Astrocyte of the hippocampus (primary cell): ENCODE measurements at regions not wholly inside any gene's neighbourhood (a gene's known extent, or its start where the extent isn't known, plus 50 kb on each side); places are given as distances from the start of the nearest gene placed in this dataset.
A peak's percentile ranks its signal among the peaks of the same experiment; 100 is the strongest.
"Not testable (repeated sequence)": the region's sequence is repeated elsewhere in the genome, so short reads cannot be mapped to it uniquely, and the experiment has no call there.

Experiments used
- DNase-seq: peaks from one replicate; pipeline ENCODE4 v3.0.0; 2011; ENCODE audit warnings: low read depth, low spot score

DNA sequence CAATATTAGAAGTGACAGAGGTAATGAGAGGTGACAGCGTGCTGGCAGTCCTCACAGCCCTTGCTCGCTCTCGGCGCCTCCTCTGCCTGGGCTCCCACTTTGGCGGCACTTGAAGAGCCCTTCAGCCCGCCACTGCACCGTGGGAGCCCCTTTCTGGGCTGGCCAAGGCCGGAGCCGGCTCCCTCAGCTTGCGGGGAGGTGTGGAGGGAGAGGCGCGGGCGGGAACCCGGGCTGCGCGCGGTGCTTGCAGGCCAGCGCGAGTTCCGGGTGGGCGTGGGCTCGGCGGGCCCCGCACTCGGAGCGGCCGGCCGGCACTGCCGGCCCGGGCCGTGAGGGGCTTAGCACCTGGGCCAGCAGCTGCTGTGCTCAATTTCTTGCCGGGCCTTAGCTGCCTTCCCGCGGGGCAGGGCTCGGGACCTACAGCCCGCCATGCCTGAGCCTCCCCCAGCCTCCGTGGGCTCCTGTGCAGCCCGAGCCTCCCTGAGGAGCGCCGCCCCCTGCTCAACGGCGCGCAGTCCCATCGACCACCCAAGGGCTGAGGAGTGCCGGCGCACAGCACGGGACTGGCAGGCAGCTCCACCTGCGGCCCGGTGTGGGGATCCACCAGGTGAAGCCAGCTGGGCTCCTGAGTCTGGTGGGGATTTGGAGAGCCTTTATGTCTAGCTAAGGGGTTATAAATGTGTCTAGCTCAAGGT, 426.5 kb upstream of the RGS18 start:
- DNase-seq = not testable (repeated sequence)

DNA sequence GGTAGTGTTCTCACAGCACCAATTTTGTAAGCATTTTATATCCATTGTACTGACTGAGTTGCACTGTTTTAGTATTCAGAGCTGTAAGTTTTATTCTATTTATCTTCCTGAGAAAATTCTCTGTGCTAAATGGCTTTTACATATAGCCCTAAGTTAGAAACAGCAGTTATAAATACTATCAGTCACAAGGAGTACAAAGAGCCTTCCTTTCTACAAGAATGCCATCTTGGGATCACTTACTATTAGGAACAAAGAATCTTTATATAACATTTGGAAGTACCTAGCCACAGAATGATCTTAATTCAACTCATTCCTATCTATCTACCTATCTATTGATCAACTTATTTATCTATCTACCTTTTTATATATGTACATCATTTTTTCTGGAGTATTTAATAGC, 423.9 kb upstream of the RGS18 start:
- no peak for DNase-seq

DNA sequence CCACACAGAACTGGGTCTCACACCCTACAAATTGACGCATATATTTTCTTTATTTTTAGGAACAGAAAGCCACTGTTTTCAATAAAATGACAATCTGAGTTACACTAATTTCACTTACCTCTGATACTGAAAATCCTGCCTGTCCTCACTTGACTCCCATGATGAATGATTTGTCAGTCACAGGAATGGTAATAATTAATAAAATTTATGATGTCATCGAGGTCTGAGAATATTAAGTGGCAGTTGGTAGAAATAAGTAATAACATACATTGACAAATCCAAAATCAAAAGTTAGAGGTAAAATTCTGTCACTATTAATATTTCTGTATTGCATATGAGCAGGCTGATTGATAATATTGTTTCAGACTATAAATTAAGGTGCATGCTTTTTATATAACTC, 418.7 kb upstream of the RGS18 start:
- no peak for DNase-seq

DNA sequence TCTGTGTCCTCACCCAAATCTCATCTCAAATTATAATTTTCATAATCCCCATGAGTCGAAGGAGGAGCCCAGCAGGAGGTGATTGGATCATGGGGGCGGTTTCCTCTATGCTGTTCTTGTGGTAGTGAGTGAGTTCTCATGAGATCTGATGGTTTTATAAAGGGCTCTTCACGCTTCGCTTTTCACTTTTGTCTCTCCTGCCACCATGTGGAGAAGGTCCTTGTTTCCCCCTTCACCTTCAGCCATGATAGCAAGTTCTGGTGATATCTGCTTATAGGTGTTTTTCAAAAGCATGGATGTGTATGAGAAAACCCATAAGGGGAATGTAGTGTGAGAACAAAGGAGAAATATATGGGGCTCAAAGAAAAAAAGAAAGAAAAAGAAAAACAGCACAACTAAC, 405.9 kb upstream of the RGS18 start:
- no peak for DNase-seq

DNA sequence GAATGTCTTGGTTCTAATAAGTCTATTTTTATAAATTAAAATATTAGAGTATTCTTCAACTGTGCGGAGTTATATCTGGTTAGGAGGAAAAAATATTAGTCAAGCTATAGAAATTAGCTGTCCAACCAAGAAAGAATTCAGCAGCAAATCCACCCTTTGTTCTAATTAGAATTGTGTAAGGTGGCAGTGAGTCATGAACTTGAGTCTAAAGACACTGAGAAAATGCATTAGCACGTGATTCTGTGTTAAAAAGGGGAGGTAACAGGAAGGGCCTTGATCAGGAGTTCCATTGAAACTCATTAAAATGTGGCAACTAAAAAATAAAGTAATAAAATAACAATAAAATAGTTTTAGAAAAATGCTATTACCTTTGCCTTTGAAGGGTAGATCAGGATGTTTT, 398.2 kb upstream of the RGS18 start:
- DNase-seq = no peak

DNA sequence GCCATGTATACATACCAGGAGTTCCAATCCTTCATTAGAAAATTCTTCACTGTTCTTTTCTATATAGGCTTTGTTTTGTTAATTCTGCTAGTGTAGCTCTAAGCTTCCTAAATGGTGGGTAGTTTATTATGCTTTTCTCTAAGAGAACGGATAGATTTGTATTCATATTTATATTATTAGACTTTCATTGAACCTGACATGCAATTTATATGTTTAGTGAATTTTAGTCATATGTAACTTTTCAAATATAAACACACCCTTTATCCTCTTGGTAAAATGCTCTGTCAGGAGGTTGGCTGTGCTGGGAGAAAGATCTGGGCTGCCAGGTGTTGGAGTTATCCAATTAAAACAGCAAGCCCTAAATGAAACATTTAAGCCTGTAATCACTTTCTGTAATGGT, 369.7 kb upstream of the RGS18 start:
- no peak for DNase-seq

DNA sequence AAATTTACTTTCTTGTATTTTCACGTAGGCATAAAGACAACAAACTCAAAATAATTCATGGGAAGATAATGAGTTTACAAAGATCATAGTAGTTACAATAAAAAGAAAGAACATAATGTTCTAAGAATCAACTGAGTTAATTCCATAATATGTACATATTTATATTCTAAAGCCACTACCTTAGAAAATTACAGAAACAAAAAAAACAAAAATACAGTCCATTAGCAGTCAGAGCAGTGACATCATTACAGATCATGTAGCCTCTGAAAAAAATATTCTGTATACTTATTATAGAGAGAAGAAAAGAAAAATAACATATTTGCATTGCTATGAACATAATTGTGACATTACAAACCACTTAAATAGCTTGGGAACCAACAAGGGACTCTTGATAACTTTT, 360.1 kb upstream of the RGS18 start:
- DNase-seq = no peak

DNA sequence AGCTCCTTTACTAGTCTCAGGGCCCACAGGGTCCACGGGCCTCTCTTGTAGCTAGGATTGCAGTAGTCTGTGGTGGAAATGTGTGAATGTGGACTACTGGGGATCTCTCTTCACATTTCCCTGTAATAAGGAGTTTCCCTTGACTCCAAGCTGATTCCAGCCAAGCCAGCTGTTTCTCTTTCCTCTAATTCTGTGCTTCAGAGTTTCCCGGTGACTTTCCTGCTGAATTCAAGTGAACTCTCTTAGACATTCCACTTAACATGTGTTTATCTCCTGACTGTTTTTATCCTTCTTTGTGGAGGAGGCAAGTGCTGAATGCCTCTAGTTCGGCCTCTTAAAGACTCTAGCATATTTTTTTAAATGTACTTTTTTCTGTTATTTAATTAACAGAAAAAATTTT, 354.0 kb upstream of the RGS18 start:
- no peak for DNase-seq

DNA sequence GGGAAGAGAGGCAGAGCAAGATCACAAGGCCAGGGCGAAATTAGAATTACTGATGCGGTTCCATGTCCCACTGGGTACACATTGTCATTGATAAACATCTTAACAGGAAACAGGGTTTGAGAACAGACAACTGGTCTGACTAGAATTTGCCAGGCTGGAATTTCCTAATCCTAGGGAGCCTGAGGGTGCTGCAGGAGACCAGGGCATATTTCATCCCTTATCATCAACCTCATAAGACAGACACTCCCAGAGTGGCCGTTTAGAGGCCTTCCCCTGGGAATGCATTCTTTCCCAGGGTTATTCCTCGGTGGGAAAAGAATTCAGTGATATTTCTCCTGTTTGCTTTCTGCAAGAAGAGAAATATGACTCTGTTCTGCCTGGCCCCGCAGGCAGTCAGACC, 344.7 kb upstream of the RGS18 start:
- not testable (repeated sequence) for DNase-seq

DNA sequence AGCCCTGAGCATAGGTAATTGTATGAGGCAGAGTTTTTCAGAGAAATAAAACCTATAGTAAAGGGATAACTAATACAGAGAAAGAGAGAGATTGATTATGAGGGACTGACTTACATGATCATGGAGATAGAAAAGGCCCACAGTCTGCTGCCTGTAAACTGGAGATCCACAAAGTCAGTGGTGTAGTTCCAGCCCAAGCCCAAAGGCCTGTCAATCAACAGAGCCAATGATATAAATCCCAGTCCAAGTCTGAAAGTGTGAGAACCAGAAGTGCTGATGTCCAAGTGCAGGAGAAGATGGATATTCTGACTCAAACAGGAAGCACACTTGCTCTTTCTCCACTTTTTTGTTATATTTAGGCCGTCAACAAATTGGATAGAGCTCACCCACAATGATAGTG, 340.1 kb upstream of the RGS18 start:
- DNase-seq = no peak

DNA sequence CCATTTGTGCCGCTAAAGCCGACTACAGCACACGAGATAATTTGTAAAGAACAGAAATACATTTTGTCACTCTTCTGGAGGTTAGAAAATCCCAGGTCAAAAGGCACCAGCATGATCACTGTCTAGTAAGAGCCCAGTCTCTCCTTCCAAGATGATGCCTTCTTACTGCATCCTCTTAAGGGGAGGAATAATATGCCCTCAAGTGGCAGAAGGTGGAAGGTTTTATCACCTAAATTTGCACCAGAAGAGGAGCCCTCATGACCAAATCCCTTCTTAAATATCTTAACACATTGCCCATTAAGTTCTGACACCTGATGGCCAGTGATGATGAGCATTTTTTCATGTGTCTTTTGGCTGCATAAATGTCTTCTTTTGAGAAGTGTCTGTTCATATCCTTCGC, 326.7 kb upstream of the RGS18 start:
- peak; percentile 4 for DNase-seq

DNA sequence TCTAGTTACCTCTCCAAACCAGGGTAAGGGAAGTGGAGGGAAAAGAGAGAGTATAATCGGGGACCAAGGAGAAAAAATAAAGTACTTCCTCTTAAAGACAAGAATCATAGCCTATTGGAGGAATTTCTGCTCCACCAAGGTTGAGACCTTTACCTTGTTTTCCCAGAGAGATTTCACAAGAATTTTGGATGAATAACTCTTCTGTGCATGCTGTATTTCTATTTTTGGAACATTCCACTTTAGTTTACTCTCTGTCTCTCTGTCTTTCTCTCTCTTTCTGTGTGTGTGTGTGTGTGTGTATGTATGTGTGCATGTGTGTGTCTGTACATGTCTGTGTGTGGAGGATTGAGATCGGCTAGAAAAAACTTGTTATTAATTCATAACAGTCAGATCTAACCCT, 318.4 kb upstream of the RGS18 start:
- peak; percentile 5 for DNase-seq

DNA sequence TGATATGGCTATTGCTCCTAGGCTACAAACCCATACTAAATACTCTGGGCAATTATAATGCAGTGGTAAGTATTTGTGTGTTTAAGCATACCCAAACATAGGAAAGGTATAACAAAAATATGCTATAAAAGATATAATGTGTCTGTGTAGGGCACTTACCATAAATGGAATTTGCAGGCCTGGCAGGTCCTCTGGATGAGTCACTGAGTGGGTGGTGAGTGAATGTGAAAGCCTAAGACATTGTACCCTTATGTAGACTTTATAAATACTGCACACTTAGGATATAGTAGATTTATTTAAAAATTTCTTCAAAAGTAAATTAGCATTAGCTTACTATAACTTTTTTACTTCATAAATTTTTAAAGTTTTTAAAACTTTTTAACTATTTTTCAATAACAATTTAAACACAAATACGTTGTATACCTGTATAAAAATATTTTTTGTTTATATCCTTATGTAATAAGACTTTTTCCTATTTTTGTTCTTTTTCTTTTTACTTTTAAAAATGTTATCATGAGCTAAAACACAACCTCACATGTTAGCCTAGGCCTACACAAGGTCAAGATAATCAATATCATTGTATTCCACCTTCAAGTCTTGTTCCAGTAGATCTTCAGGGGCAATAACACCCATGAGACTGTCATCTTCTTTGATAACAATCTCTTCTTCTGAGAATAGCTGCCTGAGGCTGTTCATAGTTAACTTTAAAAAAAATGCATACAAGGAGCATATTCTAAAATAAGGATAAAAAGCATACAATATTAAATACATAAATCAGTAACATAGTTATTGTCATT, 306.3 kb upstream of the RGS18 start:
- DNase-seq = peak; percentile 50

DNA sequence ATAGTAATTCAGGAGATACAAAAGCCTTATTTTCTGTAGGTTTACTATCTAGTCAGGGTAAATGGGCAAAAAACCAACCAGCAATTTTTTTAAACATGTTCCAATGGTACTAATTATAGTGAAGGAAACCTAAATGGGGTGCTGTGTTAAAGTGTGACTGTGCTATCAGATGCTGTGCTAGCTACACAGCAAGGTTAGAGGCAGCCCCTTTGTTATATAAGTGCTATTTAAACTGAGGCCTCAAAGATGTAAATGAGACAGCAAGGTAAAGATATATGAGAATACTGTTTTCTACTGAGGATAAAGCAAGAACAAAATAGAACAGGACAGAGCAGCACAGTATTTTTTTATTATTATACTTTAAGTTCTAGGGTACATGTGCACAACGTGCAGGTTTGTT, 305.4 kb upstream of the RGS18 start:
- DNase-seq = no peak

DNA sequence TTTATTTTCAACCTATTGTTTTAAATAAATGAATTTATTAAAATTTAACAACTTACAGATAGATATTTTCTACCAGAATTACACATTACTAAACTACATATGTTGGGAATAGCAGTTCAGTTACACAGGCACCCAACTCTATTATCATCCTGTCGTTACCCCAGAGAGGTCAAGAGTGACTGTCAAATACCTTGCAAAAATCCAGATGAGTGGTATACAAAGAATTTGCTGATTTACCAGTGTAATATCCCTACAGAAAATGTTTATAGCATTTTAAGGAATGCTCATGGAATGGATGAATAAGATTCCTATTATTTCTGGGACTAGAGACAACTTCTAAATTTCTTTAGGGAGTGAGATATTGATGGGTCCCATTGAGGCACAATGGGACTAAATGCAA, 300.7 kb upstream of the RGS18 start:
- DNase-seq = no peak

DNA sequence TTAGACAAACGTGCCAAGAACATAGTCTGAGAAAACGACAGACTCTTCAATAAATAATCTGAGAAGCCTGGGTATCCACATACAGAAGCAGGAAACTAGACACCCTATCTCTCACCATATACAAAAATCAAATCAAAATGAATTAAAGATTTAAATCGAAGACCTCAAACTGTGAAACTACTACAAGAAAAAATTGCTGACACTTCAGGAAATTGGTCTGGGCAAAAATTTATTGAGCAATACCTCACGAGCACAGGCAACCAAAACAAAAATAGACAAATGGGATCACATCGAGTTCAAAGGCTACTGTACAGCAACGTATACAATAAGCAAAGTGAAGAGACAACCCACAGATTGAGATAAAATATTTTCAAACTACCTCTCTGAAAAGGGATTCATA, 292.8 kb upstream of the RGS18 start:
- DNase-seq = no peak

DNA sequence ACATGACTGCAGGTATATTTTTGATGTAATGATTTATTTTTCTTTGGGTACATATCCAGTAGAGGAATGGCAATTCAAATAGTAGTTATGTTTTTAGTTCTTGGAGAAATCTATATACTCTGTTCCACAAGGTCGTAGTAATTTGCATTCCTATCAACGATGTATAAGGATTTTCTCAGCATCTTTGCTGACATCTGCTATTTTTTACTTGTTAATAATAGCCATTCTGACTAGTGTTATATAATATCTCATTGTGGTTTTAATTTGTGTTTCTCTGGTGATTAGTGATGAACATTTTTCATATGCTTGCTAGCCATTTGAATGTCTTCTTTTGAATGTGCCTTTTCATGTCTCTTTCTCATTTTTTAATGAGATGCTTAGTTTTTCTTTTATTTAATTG, 292.1 kb upstream of the RGS18 start:
- DNase-seq = no peak

DNA sequence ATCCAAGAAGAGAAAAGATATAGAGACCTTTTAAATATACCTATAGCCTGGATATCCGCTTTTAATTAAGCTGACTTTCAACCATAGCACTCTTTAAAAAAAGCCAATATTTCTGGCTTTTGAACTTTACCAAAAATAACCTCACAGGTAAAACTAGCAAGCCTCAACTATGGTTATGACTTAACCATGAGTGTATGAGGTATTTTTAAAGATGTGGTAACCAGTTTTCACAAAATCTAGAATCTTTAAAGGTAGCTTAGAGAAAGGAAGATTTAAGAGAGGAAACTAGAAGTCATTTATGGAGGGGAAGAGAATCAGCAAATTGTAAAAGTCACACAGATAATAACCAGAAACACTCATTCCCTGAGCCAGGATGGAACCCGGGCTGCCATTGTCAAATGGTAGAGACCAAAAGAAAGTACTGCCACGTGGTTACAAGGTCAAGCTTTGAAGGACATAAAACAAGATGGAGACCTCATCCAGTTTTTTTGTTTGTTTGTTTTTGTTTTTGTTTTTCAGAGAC, 288.4 kb upstream of the RGS18 start:
- DNase-seq = no peak

DNA sequence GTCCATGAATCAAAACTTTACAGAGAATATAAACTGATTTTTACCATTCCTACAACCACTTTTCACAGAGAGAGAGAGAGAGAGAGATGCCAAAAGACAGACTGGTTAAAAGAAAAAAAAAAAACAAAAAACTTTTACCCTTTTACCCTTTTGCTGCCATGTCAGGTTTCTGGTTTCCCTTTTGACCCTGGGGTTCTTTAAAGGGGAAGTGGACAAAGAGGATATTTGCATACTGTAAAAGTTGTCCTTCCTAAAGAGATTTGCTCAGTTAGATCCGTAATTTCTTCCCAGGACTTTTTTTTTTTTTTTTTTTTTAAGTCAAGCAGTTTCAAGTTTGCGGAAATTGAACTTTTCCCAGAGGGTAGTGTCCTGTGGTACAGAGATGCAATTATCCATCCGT, 287.8 kb upstream of the RGS18 start:
- no peak for DNase-seq

DNA sequence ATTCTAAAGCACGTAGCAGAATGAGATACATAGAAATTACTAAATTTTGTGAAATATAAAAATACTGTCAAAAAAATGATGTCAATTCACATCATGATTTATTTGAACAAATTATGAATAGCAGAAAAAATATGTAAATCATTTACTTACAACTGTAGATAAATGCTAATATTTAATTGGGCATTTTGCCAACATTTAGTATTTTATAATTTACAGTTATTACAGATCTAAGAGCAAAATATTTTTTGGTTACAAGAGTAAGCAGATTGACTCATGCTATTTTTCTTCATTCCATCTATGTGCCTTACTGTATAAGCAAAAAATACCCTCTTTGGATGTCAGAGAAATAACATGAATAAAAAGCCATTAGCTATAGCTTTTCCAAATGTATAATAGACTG, 282.3 kb upstream of the RGS18 start:
- DNase-seq = no peak

DNA sequence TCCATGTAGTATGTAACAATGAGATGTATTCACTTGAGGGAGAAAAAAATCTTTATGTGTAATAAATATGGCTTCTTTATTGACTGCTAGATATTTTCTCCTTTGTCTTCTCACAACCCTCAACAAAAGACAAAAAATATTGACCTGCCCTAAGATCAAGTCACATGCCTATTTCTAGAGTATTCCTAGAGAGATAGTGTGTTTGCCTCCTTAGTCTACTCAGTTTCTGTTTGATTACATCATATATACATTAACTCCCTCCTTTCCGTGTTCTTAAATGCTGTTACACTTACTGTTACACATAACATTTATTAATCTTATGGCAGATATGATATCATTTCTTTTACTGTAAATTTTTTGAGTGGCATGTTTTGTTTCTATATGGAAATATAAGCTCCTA, 281.6 kb upstream of the RGS18 start:
- DNase-seq = no peak

DNA sequence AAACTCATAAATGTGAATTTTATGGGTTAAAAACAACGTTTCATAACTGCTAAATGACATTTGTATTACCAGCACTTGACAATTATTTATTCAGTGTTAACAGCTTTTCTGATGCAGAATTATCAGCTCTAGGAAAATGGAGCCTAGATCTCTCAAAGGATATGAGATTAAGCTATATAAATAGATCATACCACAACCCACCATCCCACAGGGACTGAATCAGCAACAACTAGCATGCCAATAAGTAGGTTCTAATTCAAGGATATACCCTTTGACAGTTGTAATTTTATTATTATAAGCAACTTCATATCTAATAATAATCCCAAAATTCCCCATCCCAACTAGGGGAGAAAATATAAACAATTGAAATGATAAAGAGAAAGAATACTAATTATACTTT, 275.4 kb upstream of the RGS18 start:
- DNase-seq = no peak

DNA sequence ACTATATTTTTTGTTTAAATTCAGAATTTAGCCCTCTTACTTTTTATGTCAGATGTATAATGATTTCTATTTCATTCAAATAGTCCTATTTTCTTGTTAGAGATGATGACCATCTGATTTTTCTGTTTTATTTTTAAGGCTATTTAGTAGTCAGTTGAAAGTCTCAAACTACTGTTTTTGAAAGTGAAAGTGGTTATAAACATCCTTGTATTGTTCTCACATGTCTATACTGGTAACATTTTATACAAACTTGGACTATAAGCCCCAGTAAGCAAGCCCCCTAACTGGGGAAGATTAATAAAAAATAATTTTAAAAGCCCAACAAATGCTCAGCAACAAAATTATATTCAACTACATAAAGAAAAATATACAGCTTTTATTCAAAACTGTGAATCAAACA, 271.3 kb upstream of the RGS18 start:
- DNase-seq = no peak
